IPS-20b (cell line): ENCODE measurements at regions not wholly inside any gene's neighbourhood (a gene's known extent, or its start where the extent isn't known, plus 50 kb on each side); places are given as distances from the start of the nearest gene placed in this dataset.

Experiments used
- H3K27ac ChIP-seq: one replicate; pipeline ENCODE4 v1.5.1; 2013; ENCODE audit warnings: low read length
- H3K27me3 ChIP-seq: 2 replicates; pipeline ENCODE4 v1.6.1; 2013; ENCODE audit warnings: mild to moderate bottlenecking, low read length, inconsistent platforms; ENCODE audit not compliant: insufficient read depth
- H3K36me3 ChIP-seq: 2 replicates; pipeline ENCODE4 v1.6.1; 2013; ENCODE audit warnings: low read depth, mild to moderate bottlenecking, inconsistent platforms, low read length, moderate library complexity; ENCODE audit not compliant: insufficient read depth
- H3K4me1 ChIP-seq: 2 replicates; pipeline ENCODE4 v1.6.1; 2013; ENCODE audit warnings: mild to moderate bottlenecking, control low read depth, inconsistent platforms, low read length, moderate library complexity; ENCODE audit not compliant: insufficient read depth
- H3K4me3 ChIP-seq: 2 replicates; pipeline ENCODE4 v1.5.1; 2013; ENCODE audit warnings: mild to moderate bottlenecking, low read length, inconsistent platforms
- H3K9ac ChIP-seq: 2 replicates; pipeline ENCODE4 v1.6.1; 2013; ENCODE audit warnings: low read depth, mild to moderate bottlenecking, inconsistent platforms, low read length, moderate library complexity
- H3K9me3 ChIP-seq: 2 replicates; pipeline ENCODE4 v1.6.1; 2013; ENCODE audit warnings: mild to moderate bottlenecking, low read depth, low read length, inconsistent platforms; ENCODE audit not compliant: insufficient read depth

- Histone ChIP-seq H3K9ac (no peak overlapping the region), H3K4me1 (no peaks in the 10 kb centered on the region), H3K9me3 (no peaks in the 10 kb centered on the region), H3K4me3 (no peak overlapping the region), H3K27me3 (no peaks in the 10 kb centered on the region), H3K27ac (no peak overlapping the region), H3K36me3 (no peaks in the 10 kb centered on the region)
These were observed 414.0 kb upstream of the RBFOX1 start for GRCh38 chr16:6918646-6919045.

- Histone ChIP-seq H3K4me1 (no peaks in the 10 kb centered on the region), H3K36me3 (no peaks in the 10 kb centered on the region), H3K9ac (no peak overlapping the region), H3K27ac (no peak overlapping the region), H3K4me3 (no peak overlapping the region), H3K9me3 (no peaks in the 10 kb centered on the region), H3K27me3 (no peaks in the 10 kb centered on the region)
These were observed 415.7 kb upstream of the RBFOX1 start for GRCh38 chr16:6916946-6917345.

GRCh38 chr16:6913566-6913965, 419.1 kb upstream of the RBFOX1 start:
- Histone ChIP-seq H3K36me3 (no peaks in the 10 kb centered on the region), H3K4me3 (no peak overlapping the region), H3K9ac (no peak overlapping the region), H3K27me3 (no peaks in the 10 kb centered on the region), H3K4me1 (no peaks in the 10 kb centered on the region), H3K9me3 (no peaks in the 10 kb centered on the region), H3K27ac (no peak overlapping the region)

- H3K36me3 ChIP-seq = no peaks in the 10 kb centered on the region
- no peak overlapping the region for H3K9ac ChIP-seq
These were observed 422.3 kb upstream of the RBFOX1 start for GRCh38 chr16:6910301-6910700.

GRCh38 chr16:6905601-6906000, 427.0 kb upstream of the RBFOX1 start:
- Histone ChIP-seq H3K27ac (no peak overlapping the region), H3K4me1 (no peaks in the 10 kb centered on the region; the same call in 1 of the 2 replicates), H3K9me3 (no peaks in the 10 kb centered on the region), H3K9ac (no peak overlapping the region), H3K4me3 (no peak overlapping the region), H3K36me3 (no peaks in the 10 kb centered on the region), H3K27me3 (peaks cover 31% of the 10 kb centered on the region)

More at GRCh38 chr16:6910301-6910700, 422.3 kb upstream of the RBFOX1 start:
- no peaks in the 10 kb centered on the region; the same call in 1 of the 2 replicates for H3K4me1 ChIP-seq
- no peak overlapping the region for H3K27ac ChIP-seq
- H3K27me3 ChIP-seq = peaks cover 7% of the 10 kb centered on the region; the same call in 1 of the 2 replicates
- no peaks in the 10 kb centered on the region for H3K9me3 ChIP-seq
- H3K4me3 ChIP-seq = no peak overlapping the region

GRCh38 chr16:6903671-6904070, 429.0 kb upstream of the RBFOX1 start:
- H3K27me3 ChIP-seq = peaks cover 31% of the 10 kb centered on the region
- H3K4me1 ChIP-seq = no peaks in the 10 kb centered on the region; the same call in 1 of the 2 replicates
- no peaks in the 10 kb centered on the region for H3K36me3 ChIP-seq
- H3K27ac ChIP-seq = no peak overlapping the region
- H3K9me3 ChIP-seq = no peaks in the 10 kb centered on the region
- H3K9ac ChIP-seq = no peak overlapping the region
- no peak overlapping the region for H3K4me3 ChIP-seq

GRCh38 chr16:6898896-6899295, 433.7 kb upstream of the RBFOX1 start:
- Histone ChIP-seq H3K9me3 (no peaks in the 10 kb centered on the region), H3K9ac (no peak overlapping the region), H3K36me3 (no peaks in the 10 kb centered on the region), H3K4me3 (no peak overlapping the region), H3K4me1 (peaks cover 4% of the 10 kb centered on the region; the same call in 1 of the 2 replicates), H3K27ac (no peak overlapping the region), H3K27me3 (peaks cover 20% of the 10 kb centered on the region)

- H3K9me3 ChIP-seq = no peaks in the 10 kb centered on the region
- no peak overlapping the region for H3K27ac ChIP-seq
- H3K4me3 ChIP-seq = no peak overlapping the region
- H3K36me3 ChIP-seq = no peaks in the 10 kb centered on the region
- H3K4me1 ChIP-seq = peaks cover 4% of the 10 kb centered on the region; the same call in 1 of the 2 replicates
- peaks cover 11% of the 10 kb centered on the region for H3K27me3 ChIP-seq
- H3K9ac ChIP-seq = no peak overlapping the region
These were observed 434.7 kb upstream of the RBFOX1 start for GRCh38 chr16:6897876-6898485.

- Histone ChIP-seq H3K36me3 (no peaks in the 10 kb centered on the region), H3K9me3 (no peaks in the 10 kb centered on the region), H3K27ac (no peak overlapping the region), H3K9ac (no peak overlapping the region), H3K4me3 (no peak overlapping the region), H3K4me1 (peaks cover 4% of the 10 kb centered on the region; the same call in 1 of the 2 replicates), H3K27me3 (no peaks in the 10 kb centered on the region)
These were observed 439.7 kb upstream of the RBFOX1 start for GRCh38 chr16:6892966-6893365.

- Histone ChIP-seq H3K9ac (no peak overlapping the region), H3K4me3 (no peak overlapping the region)
These were observed 441.1 kb upstream of the RBFOX1 start for GRCh38 chr16:6891496-6891895.

GRCh38 chr16:6888531-6888930, 444.1 kb upstream of the RBFOX1 start:
- Histone ChIP-seq H3K36me3 (no peaks in the 10 kb centered on the region), H3K27ac (no peak overlapping the region), H3K4me1 (no peaks in the 10 kb centered on the region), H3K27me3 (no peaks in the 10 kb centered on the region), H3K9me3 (no peaks in the 10 kb centered on the region), H3K4me3 (no peak overlapping the region), H3K9ac (no peak overlapping the region)

More at GRCh38 chr16:6891496-6891895, 441.1 kb upstream of the RBFOX1 start:
- no peaks in the 10 kb centered on the region for H3K36me3 ChIP-seq
- H3K27me3 ChIP-seq = no peaks in the 10 kb centered on the region
- no peaks in the 10 kb centered on the region for H3K4me1 ChIP-seq
- no peak overlapping the region for H3K27ac ChIP-seq
- no peaks in the 10 kb centered on the region for H3K9me3 ChIP-seq

- Histone ChIP-seq H3K9me3 (no peaks in the 10 kb centered on the region), H3K27me3 (no peaks in the 10 kb centered on the region), H3K27ac (no peak overlapping the region), H3K9ac (no peak overlapping the region), H3K4me1 (no peaks in the 10 kb centered on the region), H3K36me3 (no peaks in the 10 kb centered on the region), H3K4me3 (no peak overlapping the region)
These were observed 448.6 kb upstream of the RBFOX1 start for GRCh38 chr16:6884002-6884401.
